ENCODE measurements at regions not wholly inside any gene's neighbourhood (a gene's known extent, or its start where the extent isn't known, plus 50 kb on each side); places are given as distances from the start of the nearest gene placed in this dataset.

DNA sequence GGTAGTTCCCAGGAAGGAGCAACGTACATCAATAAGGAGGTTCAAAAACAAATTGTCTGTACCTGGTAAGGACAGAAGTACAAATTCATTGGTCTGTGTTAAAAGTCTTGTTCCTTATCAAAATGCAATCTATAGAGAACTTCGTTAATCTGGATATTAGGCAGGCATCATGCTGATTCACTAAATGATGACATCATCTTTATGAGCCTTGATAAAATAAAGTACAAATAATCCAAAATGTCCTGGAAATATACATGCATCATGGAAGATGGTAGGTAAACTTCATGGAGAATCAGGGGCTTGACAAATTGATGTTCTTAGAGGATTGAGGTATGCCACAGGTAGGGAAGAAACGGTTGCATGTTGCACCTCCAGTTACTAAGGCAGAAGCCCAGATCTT, 433.9 kb downstream of the TRIML1 start:
- TF ChIP-seq, protein P1, sequence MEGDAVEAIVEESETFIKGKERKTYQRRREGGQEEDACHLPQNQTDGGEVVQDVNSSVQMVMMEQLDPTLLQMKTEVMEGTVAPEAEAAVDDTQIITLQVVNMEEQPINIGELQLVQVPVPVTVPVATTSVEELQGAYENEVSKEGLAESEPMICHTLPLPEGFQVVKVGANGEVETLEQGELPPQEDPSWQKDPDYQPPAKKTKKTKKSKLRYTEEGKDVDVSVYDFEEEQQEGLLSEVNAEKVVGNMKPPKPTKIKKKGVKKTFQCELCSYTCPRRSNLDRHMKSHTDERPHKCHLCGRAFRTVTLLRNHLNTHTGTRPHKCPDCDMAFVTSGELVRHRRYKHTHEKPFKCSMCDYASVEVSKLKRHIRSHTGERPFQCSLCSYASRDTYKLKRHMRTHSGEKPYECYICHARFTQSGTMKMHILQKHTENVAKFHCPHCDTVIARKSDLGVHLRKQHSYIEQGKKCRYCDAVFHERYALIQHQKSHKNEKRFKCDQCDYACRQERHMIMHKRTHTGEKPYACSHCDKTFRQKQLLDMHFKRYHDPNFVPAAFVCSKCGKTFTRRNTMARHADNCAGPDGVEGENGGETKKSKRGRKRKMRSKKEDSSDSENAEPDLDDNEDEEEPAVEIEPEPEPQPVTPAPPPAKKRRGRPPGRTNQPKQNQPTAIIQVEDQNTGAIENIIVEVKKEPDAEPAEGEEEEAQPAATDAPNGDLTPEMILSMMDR (IDR thresholded peaks at IDR 0.05) = no peak
- TF ChIP-seq POLR2A (IDR thresholded peaks at IDR 0.05) = no peak

All from lower leg skin (tissue), 3 donors.